ENCODE measurements at regions not wholly inside any gene's neighbourhood (a gene's known extent, or its start where the extent isn't known, plus 50 kb on each side); places are given as distances from the start of the nearest gene placed in this dataset.
"Not testable (repeated sequence)": the region's sequence is repeated elsewhere in the genome, so short reads cannot be mapped to it uniquely, and the experiment has no call there.

DNA sequence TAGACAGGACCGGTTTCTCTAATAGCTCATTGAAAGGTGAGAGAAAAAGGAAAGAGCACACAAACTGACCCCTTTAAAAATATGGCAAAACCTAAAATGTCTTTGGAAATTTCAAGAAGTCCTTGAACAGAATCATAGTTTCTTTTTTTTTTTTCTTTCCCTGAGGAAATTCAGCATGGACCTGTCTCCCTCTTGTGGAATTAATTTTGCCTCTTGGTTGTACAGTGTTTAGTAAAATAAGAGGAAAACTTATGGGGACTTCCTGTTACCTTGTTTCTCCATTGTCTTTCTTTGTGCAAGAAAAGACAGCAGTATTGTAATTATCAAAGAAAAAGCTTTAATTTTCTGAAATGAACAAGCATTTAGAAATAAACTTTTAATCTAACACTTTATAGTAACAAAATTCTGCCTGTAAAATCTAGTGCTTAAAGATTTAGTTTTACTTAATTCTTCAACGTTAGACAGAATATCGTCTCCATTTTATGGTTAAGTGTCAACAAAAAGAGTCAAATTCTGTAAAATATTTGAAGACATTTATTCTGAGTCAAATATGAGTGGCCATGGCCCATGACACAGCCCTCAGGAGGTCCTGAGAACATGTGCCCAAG, 176.3 kb upstream of the NABP1 start:
- Histone ChIP-seq H3K27me3 (replicated peaks; ENCODE audit: insufficient read depth) (no peaks in the 10 kb centered on the region), H3K36me3 (no peaks in the 10 kb centered on the region), H3K27ac (no peak overlapping the region), H3K9me3 (no peaks in the 10 kb centered on the region), H3K4me3 (no peak overlapping the region), H3K4me1 (replicated peaks) (no peaks in the 10 kb centered on the region)
- WGBS: 55% methylated on average over 3 of the region's 3 CpGs
- intact Hi-C loops (cut with DNase I): loop anchor here (2.0 to 5.0 kb wide), 2 partner anchors 257 to 334 kb away; partner anchors contain the start of gene MYO1B
- no peak for DNase-seq (ENCODE audit: low spot score)
- TF ChIP-seq, protein P1, sequence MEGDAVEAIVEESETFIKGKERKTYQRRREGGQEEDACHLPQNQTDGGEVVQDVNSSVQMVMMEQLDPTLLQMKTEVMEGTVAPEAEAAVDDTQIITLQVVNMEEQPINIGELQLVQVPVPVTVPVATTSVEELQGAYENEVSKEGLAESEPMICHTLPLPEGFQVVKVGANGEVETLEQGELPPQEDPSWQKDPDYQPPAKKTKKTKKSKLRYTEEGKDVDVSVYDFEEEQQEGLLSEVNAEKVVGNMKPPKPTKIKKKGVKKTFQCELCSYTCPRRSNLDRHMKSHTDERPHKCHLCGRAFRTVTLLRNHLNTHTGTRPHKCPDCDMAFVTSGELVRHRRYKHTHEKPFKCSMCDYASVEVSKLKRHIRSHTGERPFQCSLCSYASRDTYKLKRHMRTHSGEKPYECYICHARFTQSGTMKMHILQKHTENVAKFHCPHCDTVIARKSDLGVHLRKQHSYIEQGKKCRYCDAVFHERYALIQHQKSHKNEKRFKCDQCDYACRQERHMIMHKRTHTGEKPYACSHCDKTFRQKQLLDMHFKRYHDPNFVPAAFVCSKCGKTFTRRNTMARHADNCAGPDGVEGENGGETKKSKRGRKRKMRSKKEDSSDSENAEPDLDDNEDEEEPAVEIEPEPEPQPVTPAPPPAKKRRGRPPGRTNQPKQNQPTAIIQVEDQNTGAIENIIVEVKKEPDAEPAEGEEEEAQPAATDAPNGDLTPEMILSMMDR (IDR thresholded peaks at IDR 0.05): peak; percentile 46 to 82 (median 71)
- no peak for TF ChIP-seq POLR2AphosphoS5 (IDR thresholded peaks at IDR 0.05)

DNA sequence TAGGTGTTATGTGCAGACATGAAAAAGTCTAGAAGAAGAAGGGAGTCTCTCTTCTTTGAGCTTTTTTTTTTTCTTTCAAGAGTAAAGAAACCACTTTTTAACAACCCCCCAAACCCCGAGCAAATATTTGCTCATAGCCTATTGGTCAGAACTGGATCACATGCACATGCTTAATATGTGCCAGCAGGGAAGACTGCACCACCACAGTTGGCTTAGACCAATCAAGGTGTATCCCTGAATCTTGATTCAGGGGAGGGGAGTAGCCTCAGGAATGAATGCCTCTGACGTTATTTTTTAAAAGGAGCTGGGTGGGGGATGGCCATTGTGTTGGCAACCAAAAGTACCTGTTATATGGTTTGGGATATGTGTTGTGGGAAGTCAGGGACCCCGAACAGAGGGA, 171.4 kb upstream of the NABP1 start:
- Histone ChIP-seq H3K4me3 (no peak overlapping the region), H3K27me3 (replicated peaks; ENCODE audit: insufficient read depth) (no peaks in the 10 kb centered on the region), H3K9me3 (no peaks in the 10 kb centered on the region), H3K27ac (no peak overlapping the region), H3K36me3 (no peaks in the 10 kb centered on the region), H3K4me1 (replicated peaks) (no peaks in the 10 kb centered on the region)
- TF ChIP-seq, protein P1 (IDR thresholded peaks at IDR 0.05): no peak
- TF ChIP-seq POLR2A (IDR thresholded peaks at IDR 0.05) (no peak), POLR2AphosphoS5 (IDR thresholded peaks at IDR 0.05) (no peak)
- WGBS: 72% methylated on average over 3 of the region's 3 CpGs
- intact Hi-C loops (cut with DNase I): no loop called here
- DNase-seq (ENCODE audit: low spot score): no peak

DNA sequence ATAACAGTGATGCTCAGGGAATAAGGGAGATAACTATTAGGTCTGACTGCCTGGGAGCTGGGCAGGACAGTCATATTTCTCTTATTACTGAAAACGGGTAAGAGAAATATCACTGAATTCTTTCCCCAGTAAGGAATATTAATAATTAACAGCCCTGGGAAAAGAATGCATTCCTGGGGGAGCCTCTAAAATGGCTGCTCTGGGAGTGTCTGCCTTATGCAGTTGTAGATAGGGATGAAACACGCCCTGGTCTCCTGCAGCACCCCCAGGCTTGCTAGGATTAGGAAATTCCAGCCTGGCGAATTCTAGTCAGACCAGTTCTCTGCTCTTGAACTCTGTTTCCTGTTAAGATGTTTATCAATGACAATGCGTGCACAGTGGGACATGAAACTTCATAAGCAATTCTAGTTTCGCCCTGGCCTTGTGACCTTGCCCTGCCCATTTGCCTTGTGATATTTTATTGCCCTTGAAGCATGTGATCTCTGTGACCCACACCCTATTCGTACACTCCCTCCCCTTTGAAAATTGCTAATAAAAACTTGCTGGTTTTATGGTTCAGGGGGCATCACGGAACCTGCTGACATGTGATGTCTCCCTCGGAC, 170.6 kb upstream of the NABP1 start:
- H3K36me3 ChIP-seq; H3K27me3 ChIP-seq (replicated peaks; ENCODE audit: insufficient read depth); DNase-seq (ENCODE audit: low spot score); H3K4me1 ChIP-seq (replicated peaks); H3K4me3 ChIP-seq; H3K27ac ChIP-seq; intact Hi-C loops (cut with DNase I); H3K9me3 ChIP-seq: not testable (repeated sequence)
- 71% methylated on average over 8 of the region's 8 CpGs for WGBS

DNA sequence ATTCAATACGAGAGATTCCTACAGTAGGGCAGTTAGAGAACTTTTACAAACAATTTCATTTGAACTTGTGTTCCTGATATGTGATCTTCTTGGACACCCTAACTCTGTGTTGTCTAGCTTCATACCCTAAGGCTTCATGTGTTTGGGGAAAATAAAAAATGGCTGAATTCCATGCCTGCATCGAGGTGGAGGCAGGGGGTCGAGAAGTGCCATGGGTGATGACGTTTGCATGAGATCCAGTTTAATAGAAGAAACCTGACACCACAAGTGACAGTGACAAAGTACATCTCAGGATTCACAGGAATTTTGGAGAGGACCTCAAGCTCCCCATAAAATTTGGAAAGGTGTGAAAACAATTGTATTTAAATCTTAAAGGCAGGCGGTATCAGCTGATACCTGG, 169.2 kb upstream of the NABP1 start:
- 52% methylated on average over 5 of the region's 5 CpGs for WGBS
- no peak for TF ChIP-seq POLR2A (IDR thresholded peaks at IDR 0.05)
- TF ChIP-seq, protein P1 (IDR thresholded peaks at IDR 0.05): no peak
- TF ChIP-seq POLR2AphosphoS5 (IDR thresholded peaks at IDR 0.05): no peak
- Histone ChIP-seq H3K36me3 (no peaks in the 10 kb centered on the region), H3K4me1 (replicated peaks) (no peaks in the 10 kb centered on the region), H3K27me3 (replicated peaks; ENCODE audit: insufficient read depth) (no peaks in the 10 kb centered on the region), H3K4me3 (no peak overlapping the region), H3K27ac (no peak overlapping the region), H3K9me3 (no peaks in the 10 kb centered on the region)
- intact Hi-C loops (cut with DNase I): no loop called here
- DNase-seq (ENCODE audit: low spot score): no peak

DNA sequence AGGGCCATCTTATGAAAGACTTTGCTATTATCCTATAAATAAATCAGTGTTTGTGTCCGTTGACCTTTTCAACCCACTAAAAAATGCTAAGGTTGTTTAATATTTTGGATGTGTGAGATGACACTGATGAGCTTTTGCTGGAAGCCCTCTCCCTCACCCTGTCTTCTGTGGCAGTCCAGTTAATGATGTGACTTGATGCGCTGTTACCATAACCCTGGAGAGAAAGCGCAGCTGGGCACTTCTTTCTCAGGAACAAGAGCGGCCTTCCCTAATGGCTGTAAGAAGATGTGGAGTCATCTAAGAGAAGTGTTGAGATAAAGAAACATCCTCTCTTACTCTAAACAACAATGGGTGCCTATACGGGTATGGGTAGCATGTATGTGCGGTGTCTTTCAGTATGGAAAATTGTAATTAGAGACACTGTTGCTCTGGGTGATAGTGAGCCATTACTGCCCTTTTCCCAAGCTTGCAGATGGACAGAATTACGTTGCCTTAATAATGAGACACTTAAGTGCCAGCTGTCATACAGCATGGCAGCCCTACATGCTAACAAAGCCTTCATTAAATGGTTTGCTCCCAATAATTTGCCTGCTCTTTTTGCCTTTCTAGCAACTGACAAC, 165.6 kb upstream of the NABP1 start:
- intact Hi-C loops (cut with DNase I): no loop called here
- TF ChIP-seq, protein P1 (IDR thresholded peaks at IDR 0.05): no peak
- no peak for TF ChIP-seq POLR2AphosphoS5 (IDR thresholded peaks at IDR 0.05)
- TF ChIP-seq POLR2A (IDR thresholded peaks at IDR 0.05): no peak

More for the DNA sequence above, 165.6 kb upstream of the NABP1 start:
- H3K4me1 ChIP-seq (replicated peaks): no peaks in the 10 kb centered on the region
- DNase-seq (ENCODE audit: low spot score): no peak
- no peak overlapping the region for H3K4me3 ChIP-seq
- H3K9me3 ChIP-seq: no peaks in the 10 kb centered on the region
- H3K27ac ChIP-seq: no peak overlapping the region
- H3K36me3 ChIP-seq: no peaks in the 10 kb centered on the region
- WGBS: 86% methylated on average over 7 of the region's 7 CpGs
- H3K27me3 ChIP-seq (replicated peaks; ENCODE audit: insufficient read depth): no peaks in the 10 kb centered on the region

Data from prostate gland (tissue), 2 donors.